RWPE1 (cell line): ENCODE measurements at regions not wholly inside any gene's neighbourhood (a gene's known extent, or its start where the extent isn't known, plus 50 kb on each side); places are given as distances from the start of the nearest gene placed in this dataset.
"Not testable (repeated sequence)": the region's sequence is repeated elsewhere in the genome, so short reads cannot be mapped to it uniquely, and the experiment has no call there.

Source experiments
- CTCF ChIA-PET: fragments of 350-600 bp; sonication (Branson Sonifier 250); formaldehyde crosslinking; extraction: SDS; loops from one replicate; lab custom pipeline; 2021; lab: Yijun Ruan, JAX
- POLR2A ChIA-PET: fragments of 400-600 bp; formaldehyde crosslinking; extraction: SDS; loops from one replicate; lab custom pipeline; 2020; ENCODE audit warnings: antibody characterized with exemption; ENCODE audit not compliant: low non-redundant PET; lab: Yijun Ruan, JAX
- DNase-seq: peaks from one replicate; pipeline ENCODE4 v3.0.0; 2012; ENCODE audit warnings: low spot score
- H3K27ac ChIP-seq: fragments of 450-650 bp; 2 replicates; pipeline ENCODE4 v1.5.1; 2017
- CTCF ChIP-seq: fragments of 450-650 bp; conservative IDR thresholded peaks from 2 replicates; pipeline ENCODE4 v1.5.1; 2017; ENCODE audit warnings: low read depth, mild to moderate bottlenecking

- CTCF ChIA-PET = no interaction called here
- no peak for TF ChIP-seq CTCF
- POLR2A ChIA-PET = no interaction called here
- no peak overlapping the region for H3K27ac ChIP-seq
- no peak for DNase-seq
Measured at GRCh38 chr11:38356255-38356654, 1758.2 kb upstream of the RAG2 start.

- ChIA-PET CTCF (interaction anchor here (0.5 to 0.6 kb wide), 2 partner anchors 179 to 1250 kb away, joined by 3 to 4 read pairs; no protein-coding TSS in a partner anchor), POLR2A (no interaction called here)
- TF ChIP-seq CTCF = no peak
- peak; percentile 18 for DNase-seq
- H3K27ac ChIP-seq = no peak overlapping the region
Measured at GRCh38 chr11:38345286-38345685, 1747.2 kb upstream of the RAG2 start.

- H3K27ac ChIP-seq, DNase-seq, CTCF ChIA-PET, POLR2A ChIA-PET: not testable (repeated sequence)
Measured at GRCh38 chr11:38341612-38342011, 1743.6 kb upstream of the RAG2 start.

GRCh38 chr11:38339835-38340440, 1741.9 kb upstream of the RAG2 start:
- no peak for DNase-seq
- ChIA-PET POLR2A (no interaction called here), CTCF (interaction anchor here (0.6 kb wide), 1 partner anchor 987 kb away, joined by 3 read pairs; no protein-coding TSS in a partner anchor)
- H3K27ac ChIP-seq = no peak overlapping the region
- no peak for TF ChIP-seq CTCF

- H3K27ac ChIP-seq, DNase-seq, CTCF ChIA-PET, POLR2A ChIA-PET: not testable (repeated sequence)
Measured at GRCh38 chr11:38338022-38338421, 1740.0 kb upstream of the RAG2 start.

- no peak for DNase-seq
- no peak overlapping the region for H3K27ac ChIP-seq
- POLR2A ChIA-PET = no interaction called here
- CTCF ChIA-PET = no interaction called here
- TF ChIP-seq CTCF = no peak
Measured at GRCh38 chr11:38332046-38332445, 1734.0 kb upstream of the RAG2 start.

- TF ChIP-seq CTCF = no peak
- ChIA-PET POLR2A (no interaction called here), CTCF (no interaction called here)
Measured at GRCh38 chr11:38330578-38330977, 1732.5 kb upstream of the RAG2 start.

More at GRCh38 chr11:38330578-38330977, 1732.5 kb upstream of the RAG2 start:
- no peak overlapping the region for H3K27ac ChIP-seq
- no peak for DNase-seq
